Adipocyte (in vitro differentiated cells): ENCODE measurements at regions not wholly inside any gene's neighbourhood (a gene's known extent, or its start where the extent isn't known, plus 50 kb on each side); places are given as distances from the start of the nearest gene placed in this dataset.

Experiments
- DNase-seq: peaks from one replicate; pipeline ENCODE4 v3.0.0-alpha.2; 2015; ENCODE audit warnings: low read depth
- H3K27me3 ChIP-seq: replicated peaks from 2 replicates; pipeline ENCODE4 v1.7.0; 2013; ENCODE audit warnings: mild to moderate bottlenecking, low read length, moderate library complexity; ENCODE audit not compliant: control insufficient read depth, insufficient read depth
- H3K36me3 ChIP-seq: 2 replicates; pipeline ENCODE4 v1.7.0; 2013; ENCODE audit warnings: low read length, mild to moderate bottlenecking, moderate library complexity; ENCODE audit not compliant: control insufficient read depth, insufficient read depth, severe bottlenecking
- H3K4me1 ChIP-seq: 2 replicates; pipeline ENCODE4 v1.7.0; 2013; ENCODE audit warnings: mild to moderate bottlenecking, low read length, moderate library complexity; ENCODE audit not compliant: control insufficient read depth, insufficient read depth
- H3K4me3 ChIP-seq: 2 replicates; pipeline ENCODE4 v1.7.0; 2013; ENCODE audit warnings: mild to moderate bottlenecking, low read length, moderate library complexity
- H3K9ac ChIP-seq: 2 replicates; pipeline ENCODE4 v1.7.0; 2013; ENCODE audit warnings: mild to moderate bottlenecking, low read length, moderate library complexity
- H3K9me3 ChIP-seq: 2 replicates; pipeline ENCODE4 v1.7.0; 2013; ENCODE audit warnings: mild to moderate bottlenecking, low read length, moderate library complexity; ENCODE audit not compliant: control insufficient read depth

DNA sequence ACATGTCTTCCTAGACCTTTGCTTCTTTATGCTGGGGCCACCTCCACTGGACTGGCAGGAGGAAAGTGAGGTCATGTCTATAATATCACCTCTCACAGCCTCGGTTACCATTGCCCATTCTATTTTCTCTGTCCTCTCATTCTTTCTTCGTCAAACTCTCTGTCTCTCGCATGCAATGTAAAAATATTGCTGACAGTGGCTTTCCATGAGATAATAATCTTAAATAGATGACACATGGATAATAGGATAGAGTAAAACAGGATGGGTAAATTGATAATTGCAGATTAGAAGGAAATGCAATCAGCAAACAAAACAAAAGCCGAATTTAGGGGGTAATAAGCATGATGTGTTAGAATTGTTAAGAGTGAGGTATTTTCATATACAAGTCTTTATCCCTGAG is 215.7 kb upstream of the PARD3B start:
- Histone ChIP-seq H3K36me3 (no peaks in the 10 kb centered on the region), H3K27me3 (no peaks in the 10 kb centered on the region), H3K4me1 (peaks cover 10% of the 10 kb centered on the region), H3K4me3 (no peak overlapping the region), H3K9ac (no peak overlapping the region), H3K9me3 (no peaks in the 10 kb centered on the region)
- no peak for DNase-seq

DNA sequence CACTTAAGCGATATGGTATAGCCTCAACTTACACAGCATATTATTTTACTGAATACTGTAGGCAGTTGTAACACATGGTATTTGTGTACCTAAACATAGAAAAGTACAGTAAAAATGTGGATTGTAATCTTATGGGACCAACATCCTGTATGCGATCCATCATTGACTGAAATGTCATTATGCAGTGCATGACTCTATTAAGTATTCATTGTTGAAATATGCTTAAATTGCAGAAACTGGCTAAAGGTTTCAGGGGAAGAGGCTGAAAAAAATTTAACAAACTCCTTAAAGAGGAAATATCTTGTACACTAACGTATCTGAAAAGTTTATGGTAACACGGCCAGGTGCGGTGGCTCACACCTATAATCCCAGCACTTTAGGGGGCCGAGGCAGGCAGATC is 214.1 kb upstream of the PARD3B start:
- DNase-seq, result no peak
- Histone ChIP-seq H3K4me3 (no peak overlapping the region), H3K9ac (no peak overlapping the region), H3K36me3 (no peaks in the 10 kb centered on the region), H3K27me3 (no peaks in the 10 kb centered on the region), H3K9me3 (no peaks in the 10 kb centered on the region), H3K4me1 (no peaks in the 10 kb centered on the region)

DNA sequence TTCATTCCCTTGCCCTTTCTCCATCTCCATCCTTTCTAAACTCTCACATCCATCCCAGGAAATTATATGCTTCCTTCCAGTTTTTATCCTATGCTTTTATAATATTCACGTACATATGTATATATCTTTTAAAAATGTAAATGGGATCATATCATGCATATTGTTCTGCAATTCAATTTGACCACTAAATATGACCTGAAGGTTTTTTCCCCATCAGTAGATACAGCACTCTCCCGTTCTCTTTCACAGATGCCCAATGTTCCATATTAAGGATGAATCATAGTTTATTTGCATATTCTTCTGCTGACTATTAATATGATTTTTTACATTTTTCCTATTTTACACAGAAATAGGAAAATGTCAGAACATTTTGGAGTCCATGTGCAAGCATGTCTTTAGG is 213.3 kb upstream of the PARD3B start:
- DNase-seq, result no peak
- no peaks in the 10 kb centered on the region for H3K36me3 ChIP-seq
- no peaks in the 10 kb centered on the region for H3K4me1 ChIP-seq
- no peaks in the 10 kb centered on the region for H3K27me3 ChIP-seq
- H3K9me3 ChIP-seq, result no peaks in the 10 kb centered on the region
- no peak overlapping the region for H3K9ac ChIP-seq
- no peak overlapping the region for H3K4me3 ChIP-seq

DNA sequence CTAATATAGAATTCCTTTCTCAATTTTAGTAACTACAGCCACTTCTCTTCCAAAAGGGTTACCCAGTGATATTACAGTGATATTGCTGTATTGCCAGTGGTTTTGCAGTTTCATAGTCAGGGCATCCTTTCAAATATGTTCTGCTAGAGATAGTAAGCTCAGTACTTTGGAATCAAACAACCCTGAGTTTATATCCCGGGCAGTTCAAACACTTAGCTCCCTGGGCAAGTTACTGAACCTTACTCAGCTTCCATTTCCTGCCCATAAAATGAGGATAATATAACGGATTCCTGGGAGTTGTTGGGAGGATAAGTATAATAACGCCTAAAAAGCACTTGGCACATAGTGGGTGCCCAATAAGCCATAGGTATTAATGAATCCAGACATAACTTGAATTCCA is 212.6 kb upstream of the PARD3B start:
- H3K9ac ChIP-seq, result no peak overlapping the region
- no peak for DNase-seq
- H3K4me1 ChIP-seq, result no peaks in the 10 kb centered on the region
- no peak overlapping the region for H3K4me3 ChIP-seq
- no peaks in the 10 kb centered on the region for H3K36me3 ChIP-seq
- H3K9me3 ChIP-seq, result no peaks in the 10 kb centered on the region
- no peaks in the 10 kb centered on the region for H3K27me3 ChIP-seq

DNA sequence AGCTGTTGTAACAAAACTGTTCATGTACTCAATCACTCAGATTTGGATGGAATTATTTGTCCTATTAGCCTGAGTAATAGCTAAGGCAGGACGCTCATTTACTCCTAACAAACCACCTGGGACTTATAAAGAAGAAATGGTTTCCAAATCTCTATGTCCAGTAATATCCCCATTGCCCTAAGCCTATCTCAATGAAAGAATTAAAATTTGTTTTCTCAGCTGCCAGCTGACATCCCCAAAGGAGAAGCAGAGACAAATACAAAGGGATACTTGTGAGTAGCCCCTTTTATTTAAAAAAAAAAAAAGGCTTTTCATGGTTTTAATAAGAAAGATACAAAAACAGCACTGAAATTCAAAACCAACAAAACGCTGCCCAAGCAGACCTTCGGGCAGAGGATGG is 211.4 kb upstream of the PARD3B start:
- H3K9ac ChIP-seq, result no peak overlapping the region
- H3K36me3 ChIP-seq, result no peaks in the 10 kb centered on the region
- no peaks in the 10 kb centered on the region for H3K9me3 ChIP-seq
- H3K4me1 ChIP-seq, result no peaks in the 10 kb centered on the region
- no peaks in the 10 kb centered on the region for H3K27me3 ChIP-seq
- H3K4me3 ChIP-seq, result no peak overlapping the region
- DNase-seq, result no peak

DNA sequence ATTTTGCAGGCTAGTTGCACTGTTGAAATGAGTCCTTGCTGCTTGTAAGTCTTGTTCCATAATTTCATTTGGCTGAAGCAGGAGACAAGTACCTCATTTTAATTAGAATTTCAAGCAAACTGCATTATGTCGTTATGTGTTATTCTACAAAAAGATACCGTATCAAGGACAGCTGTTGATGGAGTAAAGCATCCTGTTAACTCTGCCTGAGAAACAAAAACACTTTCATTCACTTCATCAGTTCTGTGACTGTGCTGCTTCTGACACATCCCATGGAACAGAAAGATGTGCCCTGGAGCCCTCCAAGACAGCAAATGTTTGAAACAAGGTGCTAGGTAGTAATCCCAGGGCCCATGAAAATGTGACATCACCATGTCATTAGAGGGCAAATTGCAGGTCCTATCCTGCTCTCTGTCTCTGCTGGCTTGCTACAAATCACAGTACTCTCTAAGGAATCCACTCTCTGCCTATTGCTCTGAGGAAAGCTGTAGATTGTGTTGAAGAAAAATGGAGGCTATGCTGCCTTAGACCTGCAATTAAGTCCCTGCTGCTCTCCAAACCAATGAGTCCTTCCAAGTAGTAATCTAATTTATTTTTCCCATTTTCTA is 209.7 kb upstream of the PARD3B start:
- Histone ChIP-seq H3K4me1 (no peaks in the 10 kb centered on the region), H3K9ac (no peak overlapping the region), H3K4me3 (no peak overlapping the region), H3K36me3 (no peaks in the 10 kb centered on the region), H3K9me3 (no peaks in the 10 kb centered on the region), H3K27me3 (no peaks in the 10 kb centered on the region)
- no peak for DNase-seq

DNA sequence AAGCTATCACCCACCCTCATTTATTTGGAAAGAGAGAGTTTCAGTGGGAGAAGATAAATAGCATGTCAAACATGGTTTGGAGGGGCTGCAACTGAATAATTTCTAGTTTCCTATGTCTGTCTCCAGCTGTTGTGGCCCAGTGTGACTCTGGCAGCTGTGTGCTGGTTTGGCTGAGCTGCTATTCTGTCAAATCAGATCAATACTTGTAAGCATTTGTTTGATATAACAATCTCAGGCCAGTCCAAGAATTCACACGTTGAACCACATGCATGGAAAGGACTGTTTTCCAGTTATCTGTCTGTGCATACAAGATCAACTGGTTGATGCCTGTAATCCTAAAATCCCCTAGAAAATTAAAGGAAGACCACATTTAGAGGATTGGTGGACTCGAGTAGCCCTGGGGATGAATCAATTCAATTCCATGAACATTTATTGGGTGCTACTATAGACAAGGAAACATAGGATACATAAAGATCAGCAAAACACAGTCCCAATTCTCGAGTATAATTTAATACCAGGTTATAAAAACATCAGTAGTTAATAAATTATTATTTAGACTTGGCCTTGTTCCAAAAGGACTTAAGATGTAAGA is 209.0 kb upstream of the PARD3B start:
- H3K4me3 ChIP-seq, result no peak overlapping the region
- H3K9ac ChIP-seq, result no peak overlapping the region
- no peaks in the 10 kb centered on the region for H3K4me1 ChIP-seq
- no peak for DNase-seq
- no peaks in the 10 kb centered on the region for H3K27me3 ChIP-seq
- H3K9me3 ChIP-seq, result no peaks in the 10 kb centered on the region
- no peaks in the 10 kb centered on the region for H3K36me3 ChIP-seq

DNA sequence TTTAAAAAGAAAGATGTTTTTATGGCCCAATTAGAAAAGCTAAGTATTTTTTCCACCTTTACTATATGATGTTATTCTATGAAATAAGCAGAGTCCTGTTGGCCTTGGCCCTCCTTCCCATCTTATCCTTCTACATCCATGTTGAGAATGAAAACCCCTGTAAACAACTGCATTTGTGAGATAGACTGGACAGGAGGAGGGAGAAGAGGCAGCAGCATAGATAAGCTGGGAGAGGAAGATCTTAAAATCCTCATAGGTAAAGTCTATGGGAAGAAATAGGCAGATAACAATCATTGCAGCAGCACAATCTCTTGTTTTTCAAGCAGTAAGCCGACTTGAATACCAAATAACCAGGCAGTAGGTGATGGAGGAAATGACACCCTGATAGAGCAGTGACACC is 207.6 kb upstream of the PARD3B start:
- Histone ChIP-seq H3K9me3 (no peaks in the 10 kb centered on the region), H3K36me3 (no peaks in the 10 kb centered on the region), H3K27me3 (no peaks in the 10 kb centered on the region), H3K4me3 (no peak overlapping the region), H3K4me1 (no peaks in the 10 kb centered on the region), H3K9ac (no peak overlapping the region)
- no peak for DNase-seq

DNA sequence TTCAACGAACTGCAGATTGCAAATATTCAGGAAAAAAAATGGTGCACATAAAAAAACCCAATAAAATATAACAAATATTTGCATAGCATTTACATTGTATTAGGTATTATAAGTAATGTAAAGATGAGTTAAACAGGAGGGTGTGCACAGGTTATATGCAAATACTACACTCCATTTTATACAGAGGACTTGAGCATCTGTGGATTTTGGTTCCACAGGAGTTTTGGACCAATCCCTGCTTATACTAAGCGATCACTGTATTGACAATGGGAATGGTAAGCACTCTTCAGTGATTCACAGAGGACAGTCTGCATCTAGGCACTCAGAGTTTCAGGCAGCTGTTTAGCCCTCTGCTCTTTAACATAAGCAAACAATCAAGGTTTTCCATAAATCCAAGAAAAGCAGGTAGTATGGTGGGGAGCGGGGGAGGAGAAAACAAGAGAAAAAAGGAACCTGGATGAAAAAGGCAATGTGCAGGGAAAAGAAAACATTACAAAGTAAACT is 206.0 kb upstream of the PARD3B start:
- H3K4me3 ChIP-seq, result no peak overlapping the region
- H3K36me3 ChIP-seq, result no peaks in the 10 kb centered on the region
- DNase-seq, result no peak
- no peaks in the 10 kb centered on the region for H3K4me1 ChIP-seq
- H3K9ac ChIP-seq, result no peak overlapping the region
- H3K27me3 ChIP-seq, result no peaks in the 10 kb centered on the region
- H3K9me3 ChIP-seq, result no peaks in the 10 kb centered on the region

DNA sequence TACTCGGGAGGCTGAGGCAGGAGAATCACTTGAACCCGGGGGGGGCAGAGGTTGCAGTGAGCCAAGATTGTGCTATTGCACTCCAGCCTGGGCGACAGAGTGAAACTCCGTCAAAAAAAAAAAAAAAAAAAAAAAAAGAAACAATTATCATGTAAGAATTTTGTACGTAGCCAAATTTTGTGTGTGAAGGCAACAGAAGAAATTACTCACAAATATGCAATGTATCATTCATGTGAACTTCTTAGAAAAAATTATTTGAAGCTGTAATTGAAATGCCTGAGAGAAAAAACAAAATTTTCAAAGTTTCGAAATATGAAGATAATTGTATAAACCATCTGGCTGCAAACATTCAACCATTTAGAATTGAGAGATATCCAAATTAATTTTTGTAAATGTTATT is 204.8 kb upstream of the PARD3B start:
- DNase-seq, result peak; percentile 25
- Histone ChIP-seq H3K27me3 (no peaks in the 10 kb centered on the region), H3K4me3 (peak overlapping the region; percentile 65)

DNA sequence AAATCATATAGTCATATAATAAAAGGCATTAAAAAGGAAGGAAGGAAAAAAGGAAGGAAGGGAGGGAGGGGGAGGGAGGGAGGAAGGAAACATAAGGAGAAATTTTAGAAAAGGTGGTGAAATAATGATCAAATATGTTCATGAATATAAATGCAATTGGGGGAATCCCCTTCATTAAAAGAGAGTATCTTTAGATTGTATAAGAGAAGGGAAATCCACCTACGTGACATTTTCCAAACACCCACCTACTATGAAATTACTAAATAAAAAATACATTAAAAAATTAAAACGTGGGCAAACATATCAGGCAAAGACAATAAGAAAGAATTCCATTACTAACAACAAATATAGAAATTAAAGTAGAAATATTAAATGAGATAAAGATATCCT is 203.4 kb upstream of the PARD3B start:
- H3K9me3 ChIP-seq, result no peaks in the 10 kb centered on the region
- no peaks in the 10 kb centered on the region for H3K27me3 ChIP-seq
- H3K4me3 ChIP-seq, result no peak overlapping the region
- H3K36me3 ChIP-seq, result no peaks in the 10 kb centered on the region
- DNase-seq, result no peak
- no peaks in the 10 kb centered on the region for H3K4me1 ChIP-seq
- no peak overlapping the region for H3K9ac ChIP-seq

More for the DNA sequence above, 204.8 kb upstream of the PARD3B start:
- peak overlapping the region; percentile 56 for H3K9ac ChIP-seq
- no peaks in the 10 kb centered on the region for H3K4me1 ChIP-seq
- no peaks in the 10 kb centered on the region for H3K36me3 ChIP-seq
- H3K9me3 ChIP-seq, result no peaks in the 10 kb centered on the region

DNA sequence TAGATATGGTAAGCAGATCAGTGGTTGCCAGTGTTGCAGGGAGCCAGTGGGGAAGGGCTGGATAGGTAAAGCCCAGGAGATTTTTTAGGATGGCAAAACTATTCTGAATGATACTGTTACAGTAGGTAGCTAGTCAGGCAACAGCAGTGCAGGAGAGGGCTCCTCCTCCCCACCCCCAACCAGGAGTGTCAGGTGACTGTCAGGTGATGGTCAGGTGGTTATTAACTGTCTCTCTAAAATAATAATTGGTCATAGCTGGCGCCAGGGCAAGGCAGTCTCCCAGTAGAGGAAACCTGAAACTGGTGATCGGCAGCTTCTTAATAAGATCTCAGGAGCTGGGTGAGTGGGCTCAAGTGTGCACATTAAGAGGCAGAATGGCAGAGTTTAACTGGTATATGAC is 201.6 kb upstream of the PARD3B start:
- no peaks in the 10 kb centered on the region for H3K27me3 ChIP-seq
- H3K9me3 ChIP-seq, result no peaks in the 10 kb centered on the region
- H3K9ac ChIP-seq, result no peak overlapping the region
- DNase-seq, result no peak
- H3K36me3 ChIP-seq, result no peaks in the 10 kb centered on the region
- no peaks in the 10 kb centered on the region for H3K4me1 ChIP-seq
- no peak overlapping the region for H3K4me3 ChIP-seq
